ENCODE measurements at regions not wholly inside any gene's neighbourhood (a gene's known extent, or its start where the extent isn't known, plus 50 kb on each side); places are given as distances from the start of the nearest gene placed in this dataset.

DNA sequence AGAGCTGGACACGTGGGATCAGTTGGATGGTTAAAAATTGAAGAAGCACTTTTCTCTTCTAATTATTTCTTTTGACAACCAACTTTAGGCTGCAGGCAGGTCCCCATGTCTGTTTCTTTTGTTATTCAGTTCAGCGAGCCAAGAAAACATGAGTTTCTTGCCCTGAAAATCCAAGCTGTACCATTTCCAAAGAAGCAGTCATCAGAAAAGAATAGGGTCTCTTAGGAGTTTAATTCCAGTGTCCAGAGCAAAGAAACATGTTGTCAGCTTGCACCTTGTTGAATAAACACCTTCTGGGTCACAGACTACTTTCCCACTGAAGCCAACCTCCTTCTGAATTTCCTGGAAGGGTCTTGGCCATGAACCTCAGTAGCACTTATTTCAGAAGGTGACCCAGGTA lies 170.5 kb upstream of the COPS8 start:
- H3K27me3 ChIP-seq (ENCODE audit: insufficient read depth, low read length), result peaks cover 5% of the 10 kb centered on the region
- H3K4me1 ChIP-seq (ENCODE audit: insufficient read depth, low read length), result no peaks in the 10 kb centered on the region
- no peak for DNase-seq (ENCODE audit: insufficient read length, low spot score, missing footprints)
- H3K4me3 ChIP-seq (ENCODE audit: insufficient read depth, low read length), result no peak overlapping the region
- H4K20me1 ChIP-seq (ENCODE audit: insufficient read depth, low read length), result no peaks in the 10 kb centered on the region
- no peaks in the 10 kb centered on the region for H3K79me2 ChIP-seq (ENCODE audit: insufficient read depth, low read length)
- no peak overlapping the region for H3K4me2 ChIP-seq (ENCODE audit: insufficient read depth, low read length)
- H3K36me3 ChIP-seq (ENCODE audit: insufficient read depth, low read length), result no peaks in the 10 kb centered on the region
- no peak overlapping the region for H2AFZ ChIP-seq (ENCODE audit: low read length)
- no peaks in the 10 kb centered on the region for H3K9me3 ChIP-seq (ENCODE audit: low read depth, low read length)
- H3K27ac ChIP-seq (ENCODE audit: low read depth, low read length), result no peak overlapping the region
- TF ChIP-seq, protein P1, sequence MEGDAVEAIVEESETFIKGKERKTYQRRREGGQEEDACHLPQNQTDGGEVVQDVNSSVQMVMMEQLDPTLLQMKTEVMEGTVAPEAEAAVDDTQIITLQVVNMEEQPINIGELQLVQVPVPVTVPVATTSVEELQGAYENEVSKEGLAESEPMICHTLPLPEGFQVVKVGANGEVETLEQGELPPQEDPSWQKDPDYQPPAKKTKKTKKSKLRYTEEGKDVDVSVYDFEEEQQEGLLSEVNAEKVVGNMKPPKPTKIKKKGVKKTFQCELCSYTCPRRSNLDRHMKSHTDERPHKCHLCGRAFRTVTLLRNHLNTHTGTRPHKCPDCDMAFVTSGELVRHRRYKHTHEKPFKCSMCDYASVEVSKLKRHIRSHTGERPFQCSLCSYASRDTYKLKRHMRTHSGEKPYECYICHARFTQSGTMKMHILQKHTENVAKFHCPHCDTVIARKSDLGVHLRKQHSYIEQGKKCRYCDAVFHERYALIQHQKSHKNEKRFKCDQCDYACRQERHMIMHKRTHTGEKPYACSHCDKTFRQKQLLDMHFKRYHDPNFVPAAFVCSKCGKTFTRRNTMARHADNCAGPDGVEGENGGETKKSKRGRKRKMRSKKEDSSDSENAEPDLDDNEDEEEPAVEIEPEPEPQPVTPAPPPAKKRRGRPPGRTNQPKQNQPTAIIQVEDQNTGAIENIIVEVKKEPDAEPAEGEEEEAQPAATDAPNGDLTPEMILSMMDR (IDR thresholded peaks at IDR 0.05; ENCODE audit: extremely low read depth, low read depth, low read length), result no peak

DNA sequence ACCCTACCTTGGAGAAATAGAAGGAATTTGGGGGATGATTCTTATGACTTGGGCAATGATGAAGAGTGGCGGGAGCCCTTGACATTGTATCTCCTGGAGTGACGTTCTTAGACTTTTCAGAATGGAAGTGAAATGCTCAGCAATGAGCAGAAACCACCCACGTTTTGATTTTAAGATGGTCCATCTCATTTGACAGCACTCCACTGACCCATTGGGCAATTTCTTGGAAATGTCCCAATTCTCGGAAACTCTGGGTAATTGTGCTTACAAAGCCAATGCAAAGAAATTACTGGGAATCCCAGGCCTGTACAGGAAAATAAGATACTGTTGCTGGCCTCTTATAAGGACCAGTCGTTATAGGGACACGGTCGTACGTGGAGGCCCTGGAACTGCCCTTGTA lies 170.0 kb upstream of the COPS8 start:
- H4K20me1 ChIP-seq (ENCODE audit: insufficient read depth, low read length), result no peaks in the 10 kb centered on the region
- TF ChIP-seq, protein P1 (IDR thresholded peaks at IDR 0.05; ENCODE audit: extremely low read depth, low read depth, low read length), result no peak
- no peak overlapping the region for H3K27ac ChIP-seq (ENCODE audit: low read depth, low read length)
- H3K27me3 ChIP-seq (ENCODE audit: insufficient read depth, low read length), result peaks cover 5% of the 10 kb centered on the region
- no peaks in the 10 kb centered on the region for H3K79me2 ChIP-seq (ENCODE audit: insufficient read depth, low read length)
- no peaks in the 10 kb centered on the region for H3K36me3 ChIP-seq (ENCODE audit: insufficient read depth, low read length)
- no peak overlapping the region for H3K4me3 ChIP-seq (ENCODE audit: insufficient read depth, low read length)
- H3K4me1 ChIP-seq (ENCODE audit: insufficient read depth, low read length), result no peaks in the 10 kb centered on the region
- no peak for DNase-seq (ENCODE audit: insufficient read length, low spot score, missing footprints)
- no peak overlapping the region for H3K4me2 ChIP-seq (ENCODE audit: insufficient read depth, low read length)
- no peaks in the 10 kb centered on the region for H3K9me3 ChIP-seq (ENCODE audit: low read depth, low read length)
- no peak overlapping the region for H2AFZ ChIP-seq (ENCODE audit: low read length)

GRCh38 chr2:236916181-236916580 lies 169.5 kb upstream of the COPS8 start:
- no peak overlapping the region for H2AFZ ChIP-seq (ENCODE audit: low read length)
- TF ChIP-seq, protein P1 (IDR thresholded peaks at IDR 0.05; ENCODE audit: extremely low read depth, low read depth, low read length), result no peak
- no peaks in the 10 kb centered on the region for H3K4me1 ChIP-seq (ENCODE audit: insufficient read depth, low read length)
- DNase-seq (ENCODE audit: insufficient read length, low spot score, missing footprints), result no peak
- no peaks in the 10 kb centered on the region for H3K79me2 ChIP-seq (ENCODE audit: insufficient read depth, low read length)
- H3K4me2 ChIP-seq (ENCODE audit: insufficient read depth, low read length), result no peak overlapping the region
- H3K36me3 ChIP-seq (ENCODE audit: insufficient read depth, low read length), result no peaks in the 10 kb centered on the region
- H4K20me1 ChIP-seq (ENCODE audit: insufficient read depth, low read length), result no peaks in the 10 kb centered on the region
- H3K4me3 ChIP-seq (ENCODE audit: insufficient read depth, low read length), result no peak overlapping the region
- H3K27ac ChIP-seq (ENCODE audit: low read depth, low read length), result no peak overlapping the region
- H3K9me3 ChIP-seq (ENCODE audit: low read depth, low read length), result no peaks in the 10 kb centered on the region
- peaks cover 5% of the 10 kb centered on the region for H3K27me3 ChIP-seq (ENCODE audit: insufficient read depth, low read length)

DNA sequence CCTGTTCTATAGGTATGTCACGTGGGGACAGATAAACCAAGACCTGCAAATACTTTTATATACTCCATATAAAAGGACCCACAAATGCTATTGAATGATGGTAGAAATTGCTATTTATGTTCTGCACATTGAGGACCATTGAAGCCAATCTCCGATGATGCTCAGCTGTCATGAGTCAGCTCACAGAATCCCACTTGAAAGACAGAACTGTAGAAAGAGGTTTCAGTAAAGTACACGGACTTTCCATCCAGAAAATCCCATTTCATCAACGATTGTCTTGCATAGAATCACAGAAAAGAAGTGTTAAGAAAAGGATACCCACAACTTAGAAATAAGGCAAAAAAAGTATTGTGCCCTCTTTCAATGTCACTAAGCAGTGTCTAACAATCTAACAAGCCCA lies 169.0 kb upstream of the COPS8 start:
- Histone ChIP-seq H3K9me3 (ENCODE audit: low read depth, low read length) (no peaks in the 10 kb centered on the region), H3K27ac (ENCODE audit: low read depth, low read length) (no peak overlapping the region), H3K4me1 (ENCODE audit: insufficient read depth, low read length) (no peaks in the 10 kb centered on the region), H3K27me3 (ENCODE audit: insufficient read depth, low read length) (peaks cover 5% of the 10 kb centered on the region), H3K36me3 (ENCODE audit: insufficient read depth, low read length) (no peaks in the 10 kb centered on the region), H2AFZ (ENCODE audit: low read length) (no peak overlapping the region), H3K4me2 (ENCODE audit: insufficient read depth, low read length) (no peak overlapping the region), H4K20me1 (ENCODE audit: insufficient read depth, low read length) (no peaks in the 10 kb centered on the region), H3K79me2 (ENCODE audit: insufficient read depth, low read length) (no peaks in the 10 kb centered on the region), H3K4me3 (ENCODE audit: insufficient read depth, low read length) (no peak overlapping the region)
- TF ChIP-seq, protein P1 (IDR thresholded peaks at IDR 0.05; ENCODE audit: extremely low read depth, low read depth, low read length), result no peak
- DNase-seq (ENCODE audit: insufficient read length, low spot score, missing footprints), result no peak
